Sciatic nerve (tissue), 2 donors: ENCODE measurements at regions not wholly inside any gene's neighbourhood (a gene's known extent, or its start where the extent isn't known, plus 50 kb on each side); places are given as distances from the start of the nearest gene placed in this dataset.
A peak's percentile ranks its signal among the peaks of the same experiment; 100 is the strongest.
"Not testable (repeated sequence)": the region's sequence is repeated elsewhere in the genome, so short reads cannot be mapped to it uniquely, and the experiment has no call there.

Experiments
- ATAC-seq: fragments of 200-7000 bp; cut with Tn5 transposase; one replicate; pipeline ENCODE4 v1.9.1; 2020; ENCODE audit warnings: mild to moderate bottlenecking, moderate library complexity
- DNase-seq: peaks from one replicate; pipeline ENCODE4 v3.0.0-alpha.2; 2020; ENCODE audit warnings: low spot score
- intact Hi-C: fragments of 100-400 bp; cut with DNase I; formaldehyde crosslinking; loops from one replicate; pipeline ENCODE4 v1.14.2; 2022
- donor health status: DM: no; HTN: no; CAD: no.
- donor health status: DM: no; HTN: no; CAD: no.

- DNase-seq: peak; percentile 30
- intact Hi-C loops, ATAC-seq: not testable (repeated sequence)
Measured at GRCh38 chr13:16050055-16050454, 3131.6 kb downstream of the TUBA3C start.

GRCh38 chr13:16017494-16018009 is 3164.1 kb downstream of the TUBA3C start:
- DNase-seq: not testable (repeated sequence)

GRCh38 chr13:16008271-16008670 is 3173.4 kb downstream of the TUBA3C start:
- intact Hi-C loops, DNase-seq, ATAC-seq: not testable (repeated sequence)

More at GRCh38 chr13:16017494-16018009, 3164.1 kb downstream of the TUBA3C start:
- intact Hi-C loops, ATAC-seq: not testable (repeated sequence)
